Activated T-helper 9 cell treated with anti-CD3 and anti-CD28 coated beads, Interleukin-2, amount 50 U/mL, for 16 hours (primary cell): ENCODE measurements at regions not wholly inside any gene's neighbourhood (a gene's known extent, or its start where the extent isn't known, plus 50 kb on each side); places are given as distances from the start of the nearest gene placed in this dataset.
A peak's percentile ranks its signal among the peaks of the same experiment; 100 is the strongest.
"Not testable (repeated sequence)": the region's sequence is repeated elsewhere in the genome, so short reads cannot be mapped to it uniquely, and the experiment has no call there.

Source experiments
- DNase-seq: peaks from one replicate; pipeline ENCODE4 v3.0.0-alpha.2; 2020; ENCODE audit warnings: low read depth

DNA sequence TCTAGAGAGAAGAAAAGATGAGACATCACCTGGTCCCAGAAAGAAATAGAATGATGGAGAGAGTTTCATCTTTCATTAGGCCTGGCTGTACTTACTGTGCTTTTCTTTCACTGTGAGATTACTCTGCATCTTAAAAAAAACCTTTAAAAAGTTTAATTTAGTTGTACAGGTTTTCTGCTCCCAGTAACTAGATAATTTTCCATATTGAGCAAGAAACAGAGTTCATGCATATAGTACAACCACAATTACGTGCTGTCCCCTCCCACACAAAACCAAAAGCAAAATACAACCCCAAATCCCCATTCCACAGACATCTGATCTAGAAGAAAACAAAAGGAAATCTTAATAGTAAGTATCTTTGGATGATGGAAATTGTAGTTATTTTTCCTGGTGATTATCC, 371.2 kb downstream of the SH2D1A start:
- no peak for DNase-seq

DNA sequence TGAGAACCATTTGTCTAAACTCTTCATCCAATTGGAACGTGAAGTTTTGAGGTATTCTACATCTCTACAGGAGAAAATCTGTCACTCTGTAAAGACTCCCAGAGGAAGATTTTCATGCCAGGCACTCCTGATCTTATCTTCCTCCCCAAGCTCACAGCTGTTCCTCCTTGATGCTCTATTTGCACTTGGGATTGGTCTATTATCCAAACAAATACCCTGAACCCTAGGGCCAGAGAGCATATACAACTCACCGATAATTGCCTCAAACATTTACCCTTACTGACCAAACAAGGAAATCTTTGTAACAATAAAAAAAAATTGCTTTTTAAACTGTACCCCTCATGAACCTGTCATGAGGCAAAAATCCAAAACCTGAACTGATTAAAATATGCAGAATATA, 372.7 kb downstream of the SH2D1A start:
- no peak for DNase-seq

DNA sequence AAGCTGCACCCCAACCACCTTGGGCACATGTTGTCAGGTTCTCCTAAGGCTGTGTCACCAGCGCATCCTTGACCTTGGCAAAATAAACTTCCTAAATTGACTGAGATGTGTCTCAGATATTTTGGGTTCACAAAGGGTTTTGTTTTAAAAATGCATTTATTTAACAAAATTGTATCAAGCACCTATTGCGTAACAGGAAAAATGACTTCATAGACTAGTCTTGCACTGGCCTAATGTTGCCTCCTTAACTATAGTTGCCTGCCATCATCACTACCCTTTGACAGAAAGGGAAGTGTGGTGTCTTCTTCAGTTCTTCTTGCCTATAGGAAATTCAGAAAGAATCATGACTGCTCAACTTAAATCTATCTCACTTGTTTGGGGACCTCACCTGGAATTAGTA, 374.2 kb downstream of the SH2D1A start:
- DNase-seq, result no peak

DNA sequence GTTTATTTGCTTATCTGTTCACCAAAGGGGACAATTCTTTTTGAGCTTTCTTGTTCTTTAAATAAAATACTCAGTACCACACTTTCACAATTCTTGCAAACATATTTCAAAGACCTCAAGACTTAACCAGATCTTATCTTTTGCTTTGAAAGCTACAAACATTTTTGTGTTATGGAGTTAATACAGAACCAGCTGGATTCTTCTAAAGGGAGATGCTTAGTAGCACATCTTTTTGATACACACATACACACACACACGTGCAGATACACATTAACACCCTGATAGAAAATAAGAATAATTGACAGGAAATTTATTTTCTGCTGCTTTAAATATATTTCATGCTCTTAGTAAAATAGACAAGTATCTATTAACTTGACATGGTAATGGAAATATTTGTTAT, 379.1 kb downstream of the SH2D1A start:
- no peak for DNase-seq

DNA sequence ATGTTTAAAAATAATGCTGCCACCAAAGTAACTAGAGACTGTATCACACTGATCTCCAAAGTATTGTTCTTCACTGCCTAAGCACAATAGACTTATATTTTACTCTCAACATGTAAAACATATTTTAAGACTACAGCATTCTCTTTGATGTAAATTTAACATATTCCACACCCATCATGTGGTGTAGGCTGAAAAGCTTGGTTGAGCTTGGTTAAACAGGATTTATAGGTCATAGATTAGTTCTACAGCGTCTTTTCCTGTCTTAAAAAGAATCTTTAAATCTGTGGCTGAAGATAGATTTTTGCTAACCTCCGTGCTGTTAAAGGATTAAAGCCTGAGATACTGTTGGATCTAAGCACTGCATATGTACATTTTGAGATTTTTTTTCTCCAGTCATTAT, 379.9 kb downstream of the SH2D1A start:
- no peak for DNase-seq

DNA sequence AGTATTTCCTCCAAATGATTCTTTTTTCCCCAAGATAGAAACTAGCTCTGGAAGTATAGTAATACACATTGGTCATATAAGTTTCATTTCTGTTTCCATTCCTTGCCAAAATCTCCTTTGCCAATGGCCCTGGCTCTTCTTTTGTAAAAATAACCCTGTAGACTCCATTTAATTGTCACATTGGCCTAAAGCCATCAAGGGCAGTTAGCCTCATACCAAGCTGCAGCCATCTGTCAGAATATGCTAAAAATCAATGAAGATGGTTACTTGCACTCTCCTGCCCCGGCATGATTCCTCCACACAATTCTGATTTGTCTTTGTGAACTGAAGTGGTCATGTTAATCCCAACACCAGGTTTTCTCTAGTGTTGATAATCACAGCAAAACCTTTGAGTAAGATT, 380.5 kb downstream of the SH2D1A start:
- DNase-seq, result no peak

DNA sequence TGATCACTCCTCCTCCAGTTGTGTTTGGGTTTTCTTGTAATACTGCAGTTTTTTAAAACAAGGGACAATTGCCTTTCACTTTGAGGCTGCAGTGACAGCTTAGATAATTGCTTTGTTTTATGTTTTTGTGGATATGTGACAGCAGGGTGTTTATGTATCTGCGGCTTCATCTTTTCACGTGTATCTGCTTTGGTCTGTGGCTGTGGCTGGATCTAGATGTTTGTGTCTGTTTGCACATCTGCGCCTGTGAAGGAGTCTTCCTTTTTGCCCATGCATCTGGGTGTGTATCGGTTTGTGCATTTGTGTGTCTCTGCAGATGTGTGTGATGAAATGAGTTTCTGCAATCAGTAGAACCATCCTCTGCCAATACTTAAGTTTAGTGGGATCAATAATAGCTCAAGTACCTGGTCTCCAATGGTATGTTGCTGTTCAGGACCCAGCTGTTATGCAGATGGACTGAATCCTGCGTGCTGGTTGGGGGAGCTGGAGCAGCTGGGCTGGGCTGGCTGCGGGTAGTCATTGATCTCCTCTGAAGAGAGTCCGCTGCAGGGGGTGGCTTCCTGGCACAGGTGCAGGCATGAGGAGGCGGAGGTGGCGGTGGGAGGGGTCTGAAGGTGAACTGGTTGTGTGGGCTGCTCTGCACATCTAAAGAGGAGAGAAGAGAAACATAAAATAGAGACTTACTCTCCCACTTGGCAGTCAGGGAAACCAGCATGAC, 390.3 kb downstream of the SH2D1A start:
- peak; percentile 3 for DNase-seq

DNA sequence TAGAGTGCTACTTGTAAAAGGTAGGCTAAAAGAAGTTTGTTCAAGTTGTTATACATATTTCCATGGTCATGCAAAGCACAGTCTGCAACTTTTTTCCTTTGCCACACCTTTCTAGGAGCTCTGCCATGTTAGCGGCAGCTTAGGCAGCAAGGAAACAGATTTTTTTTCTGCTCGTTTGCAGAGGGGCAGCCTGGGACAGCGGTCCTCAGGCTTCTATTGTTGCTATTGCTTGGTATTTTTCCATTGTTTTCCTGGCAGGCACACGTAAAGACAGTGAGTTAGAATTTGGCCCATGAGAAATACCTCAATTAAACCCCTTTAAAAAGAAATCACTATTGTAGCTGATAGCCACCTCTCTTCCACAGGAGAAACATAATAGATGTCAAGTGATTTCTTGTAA, 391.4 kb downstream of the SH2D1A start:
- DNase-seq, result no peak

DNA sequence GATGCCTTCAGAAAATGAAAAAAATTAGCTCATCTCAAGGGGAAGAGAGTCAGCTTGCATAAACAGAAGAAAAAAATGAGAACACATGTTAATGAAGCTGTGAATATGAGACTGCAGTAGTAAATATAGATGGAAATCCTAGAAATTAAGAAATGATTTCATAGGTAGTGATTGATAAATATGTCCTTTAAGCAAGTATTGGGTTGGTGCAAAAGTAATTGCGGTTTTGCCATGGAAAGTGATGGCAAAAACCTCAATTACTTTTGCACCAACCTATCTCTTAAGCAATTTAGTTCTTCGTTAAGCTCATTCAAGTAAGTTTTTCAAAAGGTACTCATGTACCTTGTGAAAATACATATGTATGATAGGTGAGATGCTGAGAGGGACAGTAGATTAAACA, 400.9 kb downstream of the SH2D1A start:
- no peak for DNase-seq

DNA sequence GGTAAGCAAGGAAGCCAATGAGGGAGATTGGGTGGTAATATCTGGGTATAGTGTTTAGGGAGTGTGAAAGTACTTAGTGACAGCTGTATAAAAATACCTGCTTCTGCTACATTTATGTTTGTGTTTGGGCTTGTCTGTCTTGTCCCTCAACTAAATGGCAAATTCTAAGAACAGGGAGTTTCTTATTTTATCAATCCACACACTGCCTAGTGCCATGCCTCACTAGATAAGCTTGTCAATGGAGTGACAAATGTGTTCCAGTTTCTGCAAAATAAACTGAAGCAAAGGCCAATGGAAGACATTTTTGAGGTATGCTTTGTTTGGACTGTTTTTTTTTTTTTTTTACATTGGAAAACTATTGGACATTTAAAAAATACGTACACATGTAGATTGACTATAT, 418.0 kb downstream of the SH2D1A start:
- no peak for DNase-seq

DNA sequence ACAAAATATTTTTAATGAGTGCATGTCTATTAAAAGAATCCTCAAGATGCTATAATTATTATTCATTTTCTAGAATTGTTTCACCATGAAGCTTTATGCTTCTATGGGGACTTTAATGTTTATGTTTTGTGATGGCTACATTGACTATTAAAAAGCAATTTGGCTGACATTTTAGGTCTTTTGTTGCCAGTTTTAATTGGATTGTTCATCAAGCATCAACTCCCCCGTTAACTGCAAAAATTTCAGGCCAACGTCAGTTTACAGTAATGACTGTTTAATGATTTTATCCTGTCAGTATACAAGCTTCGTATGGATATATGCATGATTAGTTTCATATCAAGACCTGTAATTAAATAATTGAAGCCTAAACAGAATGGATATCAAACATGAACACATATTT, 422.8 kb downstream of the SH2D1A start:
- no peak for DNase-seq

DNA sequence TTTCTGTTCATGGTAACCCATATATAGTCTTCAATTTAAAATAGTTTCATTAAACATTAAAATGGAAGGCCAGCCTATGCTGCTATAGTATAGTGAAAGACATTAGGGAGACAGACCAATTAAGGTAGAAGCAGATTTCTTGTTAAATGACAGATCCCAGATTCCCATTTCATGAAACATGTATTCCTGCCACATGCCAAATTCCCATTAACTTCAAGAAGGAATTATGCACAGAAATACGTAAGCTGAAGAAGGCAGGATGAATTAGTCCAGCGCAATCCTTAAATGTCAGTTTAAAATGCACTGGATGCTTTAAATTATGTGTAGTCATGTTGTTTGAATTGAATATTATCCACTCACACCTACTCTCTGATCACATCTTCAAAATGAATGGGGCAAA, 424.9 kb downstream of the SH2D1A start:
- no peak for DNase-seq

DNA sequence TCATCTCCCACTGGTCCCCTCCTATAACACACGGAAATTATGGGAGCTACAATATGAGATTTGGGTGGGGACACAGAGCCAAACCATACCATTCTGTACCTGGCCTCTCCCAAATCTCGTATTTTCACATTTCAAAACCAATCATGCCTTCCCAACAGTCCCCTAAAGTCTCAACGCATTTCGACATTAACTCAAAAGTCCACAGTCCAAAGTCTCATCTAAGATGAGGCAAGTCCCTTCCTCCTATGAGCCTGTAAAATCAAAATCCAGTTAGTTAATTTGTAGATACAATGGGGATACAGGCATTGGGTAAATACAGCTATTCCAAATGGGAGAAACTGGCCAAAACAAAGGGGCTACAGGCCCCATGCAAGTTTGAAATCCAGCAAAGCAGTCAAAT, 441.9 kb downstream of the SH2D1A start:
- DNase-seq, result not testable (repeated sequence)

DNA sequence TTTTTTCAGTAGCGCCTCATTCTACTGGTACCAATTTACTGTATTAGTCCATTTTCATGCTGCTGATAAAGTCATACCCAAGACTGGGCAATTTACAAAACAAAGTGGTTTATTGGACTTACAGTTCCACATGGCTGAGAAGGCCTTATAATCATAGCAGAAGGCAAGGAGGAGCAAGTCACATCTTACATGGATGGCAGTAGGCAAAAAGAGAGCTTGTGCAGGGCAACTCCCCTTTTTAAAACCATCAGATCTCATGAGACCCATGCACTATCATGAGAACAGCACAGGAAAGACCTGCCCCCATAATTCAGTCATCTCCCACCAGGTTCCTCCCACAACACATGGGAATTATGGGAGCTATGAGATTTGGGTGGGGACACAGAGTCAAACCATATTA, 443.5 kb downstream of the SH2D1A start:
- DNase-seq, result not testable (repeated sequence)

DNA sequence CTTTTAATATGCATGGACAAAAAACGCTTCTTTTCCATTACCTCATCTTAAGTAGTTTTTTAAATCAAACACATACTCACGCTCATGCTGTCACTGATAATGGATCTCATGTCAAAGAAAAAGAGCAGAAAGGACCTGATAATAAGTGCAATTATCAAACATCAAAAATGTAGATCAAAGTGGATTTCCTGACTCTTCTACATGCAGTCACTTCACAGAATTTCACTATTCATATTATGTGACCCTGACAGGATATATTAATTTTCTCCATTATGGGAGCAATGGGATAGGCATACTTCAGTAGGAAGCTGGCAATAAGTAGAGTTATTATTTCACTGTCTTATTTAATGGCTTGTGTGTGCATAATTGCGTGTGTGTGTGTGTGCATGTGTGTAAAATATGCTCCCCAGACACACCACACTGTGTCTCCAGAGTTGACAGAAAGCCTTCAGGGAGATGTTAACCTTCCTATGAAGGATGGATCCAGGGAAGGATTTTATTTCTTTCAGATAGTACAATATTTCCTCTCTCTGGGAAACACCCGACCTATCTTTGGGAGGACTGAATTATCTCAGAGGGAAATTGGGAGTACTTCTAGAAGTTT, 445.2 kb downstream of the SH2D1A start:
- DNase-seq, result no peak

DNA sequence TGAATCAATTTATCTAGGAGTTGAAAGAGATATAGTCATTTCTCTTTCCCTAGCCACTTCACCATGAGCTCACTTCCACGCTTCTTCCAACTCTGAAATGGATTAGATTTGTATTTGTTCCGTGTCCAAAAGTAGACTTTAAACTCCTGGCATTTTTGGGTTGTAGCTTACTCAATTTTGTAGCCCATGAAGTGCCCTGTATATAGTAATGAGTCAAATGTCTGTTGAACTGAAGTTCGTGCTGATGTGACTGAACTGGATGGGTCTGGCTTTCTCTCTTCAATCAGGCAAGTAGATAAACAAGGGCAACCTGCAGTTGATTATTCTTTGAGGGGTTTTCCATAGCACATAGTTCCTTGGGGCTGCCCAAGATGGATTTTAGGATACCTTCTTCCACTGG, 450.6 kb downstream of the SH2D1A start:
- DNase-seq, result no peak

DNA sequence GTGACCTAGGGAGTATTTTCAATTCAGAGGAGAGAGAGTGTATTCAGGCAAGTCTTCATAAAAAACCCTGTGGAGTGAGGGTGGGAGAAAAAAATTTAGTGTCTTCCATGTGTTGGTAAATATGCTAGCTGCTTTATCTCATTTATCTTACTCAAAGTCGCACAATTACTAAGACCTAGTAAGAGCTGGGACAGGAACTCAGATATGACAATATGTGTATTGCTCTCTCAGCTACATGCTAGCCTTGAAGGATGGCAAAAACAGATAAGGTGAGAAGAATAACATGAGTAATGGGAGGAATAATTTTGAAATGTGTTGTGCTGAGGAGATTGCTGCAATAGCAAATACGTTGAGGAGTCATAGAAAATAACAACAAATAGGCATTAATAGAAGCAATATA, 458.6 kb downstream of the SH2D1A start:
- DNase-seq, result no peak

DNA sequence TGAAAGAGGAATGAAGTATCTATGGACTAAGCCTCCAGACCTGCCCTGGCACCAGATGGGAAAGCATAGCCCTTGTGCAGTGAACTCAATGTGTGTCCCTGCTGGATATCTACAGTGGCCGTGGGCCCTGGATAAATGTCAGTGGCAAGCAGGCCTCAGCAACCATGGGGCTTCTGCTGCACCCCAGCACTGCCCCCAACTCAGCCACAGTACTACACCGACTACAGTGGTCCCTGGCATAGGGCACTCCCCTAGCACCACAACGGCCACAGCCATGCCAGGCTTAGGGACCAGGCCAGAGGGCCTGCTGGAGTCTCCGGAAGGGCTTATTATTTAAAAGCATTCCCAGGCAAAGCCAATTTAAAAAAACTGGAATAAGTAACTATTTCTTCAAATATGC, 459.1 kb downstream of the SH2D1A start:
- DNase-seq, result no peak

DNA sequence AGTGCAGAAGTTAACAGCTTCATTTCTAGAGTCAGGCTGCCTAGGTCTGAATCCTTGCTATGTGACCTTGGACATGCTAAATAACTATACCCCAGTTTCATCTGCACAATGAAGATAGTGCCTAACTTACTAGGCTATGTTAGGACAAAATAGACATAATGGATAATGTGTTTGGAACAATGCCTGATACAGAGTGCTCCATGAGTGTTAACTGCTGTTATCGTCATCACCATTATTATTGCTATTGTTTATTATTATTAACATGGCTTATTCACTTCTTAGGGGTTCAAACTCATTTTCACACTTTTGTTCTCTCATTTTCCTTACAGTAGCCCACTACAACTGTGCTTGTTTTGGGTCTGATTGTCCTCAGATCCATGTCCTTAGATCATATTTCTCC, 467.7 kb downstream of the SH2D1A start:
- no peak for DNase-seq

DNA sequence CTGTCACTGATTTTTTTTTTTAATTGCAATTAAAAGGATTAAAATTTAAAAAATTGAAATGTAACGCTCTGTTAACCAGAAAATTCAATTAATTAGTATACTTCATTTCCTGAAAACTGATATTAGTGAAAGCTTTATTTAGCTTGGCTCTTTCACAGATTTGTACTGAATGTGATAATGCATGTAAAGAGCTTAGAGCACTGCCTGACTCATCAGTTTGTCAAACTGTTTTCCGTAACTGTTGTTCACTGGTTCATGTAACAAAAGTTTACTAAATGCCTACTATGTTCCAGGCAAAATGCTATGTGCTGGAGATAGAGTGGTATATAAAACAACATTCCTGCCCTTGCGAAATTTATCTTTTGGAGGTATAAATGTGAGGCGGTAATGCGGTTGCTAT, 471.7 kb downstream of the SH2D1A start:
- no peak for DNase-seq

DNA sequence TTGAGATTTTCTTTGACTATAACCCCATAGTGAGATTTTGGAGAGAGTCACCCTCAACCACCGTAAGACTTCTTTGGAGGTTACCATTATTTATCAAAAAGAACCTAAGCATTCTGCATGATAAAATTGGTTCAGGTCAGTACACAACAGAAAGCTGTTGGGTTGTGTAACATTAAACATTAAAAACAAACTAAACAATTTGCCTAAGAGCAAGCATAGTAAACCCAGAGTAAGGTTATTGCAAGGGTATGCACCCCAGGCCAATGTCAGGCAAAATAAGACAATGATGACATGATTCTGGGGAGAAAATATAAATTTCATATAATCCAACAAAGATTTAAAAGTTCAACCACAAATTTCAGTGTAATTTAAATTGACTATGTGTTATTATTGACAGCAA, 472.4 kb downstream of the SH2D1A start:
- DNase-seq, result no peak

DNA sequence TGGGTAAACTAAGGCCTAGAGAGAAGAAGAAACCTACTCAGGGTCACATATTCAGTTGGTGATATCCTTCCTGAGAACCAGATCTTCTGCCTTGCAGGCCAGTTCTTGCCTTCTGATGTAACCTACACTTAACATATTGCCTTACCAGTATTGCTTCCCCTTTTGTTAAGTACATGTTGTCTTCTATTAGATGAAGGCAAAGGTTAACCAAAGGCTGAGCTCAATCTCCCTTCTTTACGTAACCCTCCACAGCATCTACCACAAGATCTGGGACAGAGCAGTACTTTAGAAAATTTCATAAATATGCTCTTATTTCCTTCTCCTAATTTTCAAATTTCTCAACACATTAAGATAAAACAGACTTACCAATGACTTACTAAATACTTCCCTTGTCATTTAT, 474.4 kb downstream of the SH2D1A start:
- DNase-seq, result no peak

DNA sequence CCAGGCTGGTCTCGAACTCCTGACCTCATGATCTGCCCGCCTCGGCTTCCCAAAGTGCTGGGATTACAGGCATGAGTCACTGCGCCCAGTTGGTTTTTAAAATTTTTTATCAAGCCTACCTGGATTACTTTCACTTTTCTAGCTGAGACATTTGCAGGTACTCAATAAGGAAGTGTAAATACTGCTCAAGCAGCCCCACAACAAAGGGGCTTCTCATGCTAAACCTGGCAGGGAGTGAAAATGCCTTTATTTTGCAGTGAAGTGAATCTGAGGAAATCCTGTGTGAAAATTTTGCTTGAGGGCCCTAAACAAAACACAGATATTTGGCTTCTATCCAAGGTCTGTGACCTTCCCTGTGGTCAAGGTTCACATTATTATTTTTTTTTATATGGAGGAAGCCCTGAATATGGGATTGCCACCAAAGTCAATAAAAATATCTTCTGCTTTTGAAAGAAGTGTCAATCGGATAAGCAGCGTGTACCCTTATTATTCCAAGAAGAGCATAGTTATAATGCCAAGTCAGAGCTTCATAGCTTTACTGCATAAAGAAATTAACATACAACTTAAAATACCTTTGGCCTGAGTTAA, 481.0 kb downstream of the SH2D1A start:
- no peak for DNase-seq

DNA sequence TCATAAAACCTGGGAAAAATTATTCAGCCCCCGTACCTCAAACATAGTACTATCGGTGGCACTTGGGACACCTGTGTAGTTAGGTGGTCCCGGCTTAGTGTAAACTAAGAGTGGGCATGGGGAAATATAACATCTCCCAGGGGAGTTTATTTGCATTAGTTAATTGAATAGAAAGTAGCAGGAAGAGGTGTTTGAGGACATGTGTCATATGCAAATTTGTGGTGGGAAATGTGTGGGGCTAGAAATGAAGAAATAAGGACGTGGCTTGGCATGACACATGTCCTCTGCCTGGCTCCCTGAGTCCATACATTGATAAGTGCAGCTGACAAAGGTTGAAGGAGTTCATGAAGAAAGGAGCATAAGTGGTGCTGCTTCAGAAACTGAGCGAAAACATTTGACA, 483.6 kb downstream of the SH2D1A start:
- no peak for DNase-seq
